Hypothalamus (tissue), 51 donors: ENCODE measurements at regions not wholly inside any gene's neighbourhood (a gene's known extent, or its start where the extent isn't known, plus 50 kb on each side); places are given as distances from the start of the nearest gene placed in this dataset.

ENCODE experiments used
- DNase-seq, 51 donors: peaks; one replicate each; lab custom pipeline; 2025; lab: John Stamatoyannopoulos, UW

GRCh38 chr11:31865606-31866300 is 54.6 kb upstream of the PAX6 start:
- no peak for DNase-seq

- DNase-seq = no peak
Measured at GRCh38 chr11:31863170-31863832, 52.2 kb upstream of the PAX6 start.

GRCh38 chr11:31861011-31861410 is 49.9 kb upstream of the PAX6 start:
- DNase-seq = no peak
